ENCODE measurements at regions not wholly inside any gene's neighbourhood (a gene's known extent, or its start where the extent isn't known, plus 50 kb on each side); places are given as distances from the start of the nearest gene placed in this dataset.

DNA sequence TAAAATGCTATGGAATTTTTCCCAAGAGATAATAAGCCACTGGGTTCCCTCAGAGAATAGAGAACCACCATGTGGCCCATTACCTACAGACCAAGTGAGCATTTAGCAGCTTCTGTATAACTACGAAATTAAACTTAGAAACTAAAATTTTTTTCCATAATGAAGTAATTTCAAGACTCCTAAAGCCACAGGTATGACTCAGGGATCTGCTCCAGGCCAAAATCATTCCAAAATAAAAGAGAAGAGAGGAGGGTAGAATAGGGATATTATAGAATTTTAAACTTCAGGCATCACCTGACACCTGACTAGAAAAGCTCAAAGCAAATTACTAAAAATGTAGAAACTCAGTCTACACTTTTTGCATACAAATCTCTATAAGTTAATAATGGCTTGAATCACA lies 108.9 kb upstream of the DST start:
- TF ChIP-seq, protein P1, sequence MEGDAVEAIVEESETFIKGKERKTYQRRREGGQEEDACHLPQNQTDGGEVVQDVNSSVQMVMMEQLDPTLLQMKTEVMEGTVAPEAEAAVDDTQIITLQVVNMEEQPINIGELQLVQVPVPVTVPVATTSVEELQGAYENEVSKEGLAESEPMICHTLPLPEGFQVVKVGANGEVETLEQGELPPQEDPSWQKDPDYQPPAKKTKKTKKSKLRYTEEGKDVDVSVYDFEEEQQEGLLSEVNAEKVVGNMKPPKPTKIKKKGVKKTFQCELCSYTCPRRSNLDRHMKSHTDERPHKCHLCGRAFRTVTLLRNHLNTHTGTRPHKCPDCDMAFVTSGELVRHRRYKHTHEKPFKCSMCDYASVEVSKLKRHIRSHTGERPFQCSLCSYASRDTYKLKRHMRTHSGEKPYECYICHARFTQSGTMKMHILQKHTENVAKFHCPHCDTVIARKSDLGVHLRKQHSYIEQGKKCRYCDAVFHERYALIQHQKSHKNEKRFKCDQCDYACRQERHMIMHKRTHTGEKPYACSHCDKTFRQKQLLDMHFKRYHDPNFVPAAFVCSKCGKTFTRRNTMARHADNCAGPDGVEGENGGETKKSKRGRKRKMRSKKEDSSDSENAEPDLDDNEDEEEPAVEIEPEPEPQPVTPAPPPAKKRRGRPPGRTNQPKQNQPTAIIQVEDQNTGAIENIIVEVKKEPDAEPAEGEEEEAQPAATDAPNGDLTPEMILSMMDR (IDR thresholded peaks at IDR 0.05): no peak
- no peak for TF ChIP-seq POLR2A (IDR thresholded peaks at IDR 0.05)

Data from thyroid gland (tissue), 4 donors.